ENCODE measurements at regions not wholly inside any gene's neighbourhood (a gene's known extent, or its start where the extent isn't known, plus 50 kb on each side); places are given as distances from the start of the nearest gene placed in this dataset.

- TF ChIP-seq, protein P1, sequence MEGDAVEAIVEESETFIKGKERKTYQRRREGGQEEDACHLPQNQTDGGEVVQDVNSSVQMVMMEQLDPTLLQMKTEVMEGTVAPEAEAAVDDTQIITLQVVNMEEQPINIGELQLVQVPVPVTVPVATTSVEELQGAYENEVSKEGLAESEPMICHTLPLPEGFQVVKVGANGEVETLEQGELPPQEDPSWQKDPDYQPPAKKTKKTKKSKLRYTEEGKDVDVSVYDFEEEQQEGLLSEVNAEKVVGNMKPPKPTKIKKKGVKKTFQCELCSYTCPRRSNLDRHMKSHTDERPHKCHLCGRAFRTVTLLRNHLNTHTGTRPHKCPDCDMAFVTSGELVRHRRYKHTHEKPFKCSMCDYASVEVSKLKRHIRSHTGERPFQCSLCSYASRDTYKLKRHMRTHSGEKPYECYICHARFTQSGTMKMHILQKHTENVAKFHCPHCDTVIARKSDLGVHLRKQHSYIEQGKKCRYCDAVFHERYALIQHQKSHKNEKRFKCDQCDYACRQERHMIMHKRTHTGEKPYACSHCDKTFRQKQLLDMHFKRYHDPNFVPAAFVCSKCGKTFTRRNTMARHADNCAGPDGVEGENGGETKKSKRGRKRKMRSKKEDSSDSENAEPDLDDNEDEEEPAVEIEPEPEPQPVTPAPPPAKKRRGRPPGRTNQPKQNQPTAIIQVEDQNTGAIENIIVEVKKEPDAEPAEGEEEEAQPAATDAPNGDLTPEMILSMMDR (IDR thresholded peaks at IDR 0.05), result no peak
- TF ChIP-seq POLR2A (IDR thresholded peaks at IDR 0.05), result no peak
- no peak for TF ChIP-seq POLR2AphosphoS5 (IDR thresholded peaks at IDR 0.05)
Measured at GRCh38 chr1:228982637-228983036, 247.4 kb downstream of the RHOU start.

Measured in breast epithelium (tissue), 3 donors.